HCT116 (cell line): ENCODE measurements at regions not wholly inside any gene's neighbourhood (a gene's known extent, or its start where the extent isn't known, plus 50 kb on each side); places are given as distances from the start of the nearest gene placed in this dataset.

Experiments used
- ATAC-seq: fragments of 200-7000 bp; cut with Tn5 transposase; 2 replicates; pipeline ENCODE4 v1.9.1; 2020; ENCODE audit warnings: mild to moderate bottlenecking, moderate library complexity
- BruUV-seq: library from RNA; stranded (reverse); fragments of 400-500 nt; replicated peaks from 2 replicates; lab custom pipeline; 2021; lab: Mats Ljungman, UMichigan
- CTCF ChIA-PET: fragments of 300-600 bp; sonication (Branson Sonifier 250); formaldehyde crosslinking; loops from one replicate; lab custom pipeline; 2021; ENCODE audit warnings: antibody characterized with exemption; lab: Charles Lee
- POLR2A ChIA-PET: fragments of 300-600, 350-600 bp; sonication (Branson Sonifier 250); formaldehyde crosslinking; loops from one replicate; lab custom pipeline; 2021; ENCODE audit warnings: antibody characterized with exemption; lab: Charles Lee
- RAD21 ChIA-PET, 2 experiments: fragments of 300-600 bp; sonication (Branson Sonifier 250); formaldehyde crosslinking; loops; one replicate each; lab custom pipeline; 2023; ENCODE audit warnings: low total read pairs in 2 of 2; ENCODE audit not compliant: uncharacterized antibody in 2 of 2, unreplicated experiment in 2 of 2, low non-redundant PET in 1 of 2; lab: Charles Lee
- DNase-seq: peaks from one replicate; pipeline ENCODE4 v3.0.0-alpha.2; 2010; ENCODE audit warnings: low read depth, low spot score
- H2AFZ ChIP-seq: fragments of 200-600 bp; shearing (Covaris generic), sonication (generic); 2 replicates; pipeline ENCODE4 v1.6.1; 2017; ENCODE audit warnings: low read depth, mixed run types, mixed read lengths, antibody characterized with exemption, low read length; ENCODE audit not compliant: poor library complexity, severe bottlenecking
- H3K27ac ChIP-seq: 2 replicates; pipeline ENCODE4 v1.5.1; 2012; ENCODE audit warnings: low read depth, low read length
- H3K27me3 ChIP-seq: fragments of 200-600 bp; sonication (generic); 2 replicates; pipeline ENCODE4 v1.6.1; 2016; ENCODE audit warnings: mixed run types, low read length, mixed read lengths; ENCODE audit not compliant: insufficient read depth
- H3K36me3 ChIP-seq, 2 experiments: fragments of 200-500 bp in 1 of 2; fragments of 200-600 bp in 1 of 2; sonication (Bioruptor generic) in 1 of 2; sonication (generic) in 1 of 2; 2 replicates each; pipeline versions ENCODE4 v1.5.1 to v1.6.1; 2014 to 2016; ENCODE audit warnings: low read length in 2 of 2, inconsistent platforms in 1 of 2, mixed read lengths in 1 of 2, mixed run types in 1 of 2; ENCODE audit not compliant: insufficient read depth in 2 of 2, control insufficient read depth in 1 of 2
- H3K4me1 ChIP-seq, 2 experiments: fragments of 200-600 bp in 1 of 2; sonication (generic) in 1 of 2; 2 replicates each; pipeline versions ENCODE4 v1.5.1 to v1.6.1; 2012 to 2017; ENCODE audit warnings: low read length in 2 of 2, inconsistent platforms in 1 of 2, mild to moderate bottlenecking in 1 of 2, mixed read lengths in 1 of 2, mixed run types in 1 of 2, moderate library complexity in 1 of 2; ENCODE audit not compliant: insufficient read depth in 2 of 2, control insufficient read depth in 1 of 2
- H3K4me2 ChIP-seq: fragments of 200-600 bp; sonication (generic); 2 replicates; pipeline ENCODE4 v1.6.1; 2017; ENCODE audit warnings: mixed run types, low read length, mixed read lengths
- H3K4me3 ChIP-seq, 2 experiments: fragments of 200-600 bp in 1 of 2; sonication (generic) in 1 of 2; replicated peaks in 1 of 2; 2 replicates each; pipeline ENCODE4 v1.5.1; 2011 to 2016; ENCODE audit warnings: low read length in 2 of 2, control low read depth in 1 of 2, low read depth in 1 of 2, mild to moderate bottlenecking in 1 of 2, mixed read lengths in 1 of 2, mixed run types in 1 of 2
- H3K79me2 ChIP-seq: fragments of 200-600 bp; sonication (generic); 2 replicates; pipeline ENCODE4 v1.6.1; 2017; ENCODE audit warnings: mild to moderate bottlenecking, mixed run types, low read length, moderate library complexity, mixed read lengths; ENCODE audit not compliant: insufficient read depth
- H3K9ac ChIP-seq: fragments of 200-600 bp; sonication (generic); 2 replicates; pipeline ENCODE4 v1.6.1; 2016; ENCODE audit warnings: low read length, mixed read lengths
- H3K9me2 ChIP-seq: fragments of 200-600 bp; sonication (generic), shearing (Covaris generic); 2 replicates; pipeline ENCODE4 v1.6.1; 2017; ENCODE audit warnings: mixed run types, mild to moderate bottlenecking, moderate library complexity; ENCODE audit not compliant: insufficient read depth
- H3K9me3 ChIP-seq, 2 experiments: fragments of 200-500 bp in 1 of 2; fragments of 200-600 bp in 1 of 2; sonication (Bioruptor generic) in 1 of 2; sonication (generic) in 1 of 2; 2 replicates each; pipeline ENCODE4 v1.6.1; 2014 to 2017; ENCODE audit warnings: low read length in 2 of 2, mixed read lengths in 2 of 2, inconsistent platforms in 1 of 2, low read depth in 1 of 2, mild to moderate bottlenecking in 1 of 2, mixed run types in 1 of 2, moderate library complexity in 1 of 2; ENCODE audit not compliant: control insufficient read depth in 1 of 2, insufficient read depth in 1 of 2
- H4K20me1 ChIP-seq: fragments of 200-600 bp; sonication (generic), shearing (Covaris generic); 2 replicates; pipeline ENCODE4 v1.6.1; 2017; ENCODE audit warnings: mixed run types, mild to moderate bottlenecking, moderate library complexity; ENCODE audit not compliant: insufficient read depth
- CEBPB ChIP-seq: IDR thresholded peaks from 2 replicates; pipeline ENCODE4 v1.6.1; 2012; ENCODE audit warnings: low read depth
- EGR1 ChIP-seq: IDR thresholded peaks from 2 replicates; pipeline ENCODE4 v1.6.1; 2012; ENCODE audit warnings: low read depth
- ELF1 ChIP-seq: IDR thresholded peaks from 2 replicates; pipeline ENCODE4 v1.6.1; 2012; ENCODE audit warnings: low read depth, borderline replicate concordance
- EZH2 ChIP-seq: fragments of 200-600 bp; sonication (generic); IDR thresholded peaks from 2 replicates; pipeline ENCODE4 v1.6.1; 2017; ENCODE audit warnings: antibody characterized with exemption, mixed run types
- FOSL1 ChIP-seq: IDR thresholded peaks from 2 replicates; pipeline ENCODE4 v1.6.1; 2012; ENCODE audit warnings: low read depth
- JUND ChIP-seq: IDR thresholded peaks from 2 replicates; pipeline ENCODE4 v1.6.1; 2012
- POLR2A ChIP-seq: IDR thresholded peaks from 2 replicates; pipeline ENCODE4 v1.7.0; 2011; ENCODE audit warnings: borderline replicate concordance; ENCODE audit not compliant: insufficient read depth, insufficient read length; ENCODE audit errors: extremely low read depth
- POLR2AphosphoS5 ChIP-seq: IDR thresholded peaks from 2 replicates; pipeline ENCODE4 v1.6.1; 2011; ENCODE audit warnings: mild to moderate bottlenecking, low read depth, low read length, moderate library complexity
- SIN3A ChIP-seq: IDR thresholded peaks from 2 replicates; pipeline ENCODE4 v1.6.1; 2012; ENCODE audit warnings: low read depth
- SP1 ChIP-seq: IDR thresholded peaks from 2 replicates; pipeline ENCODE4 v1.6.1; 2012; ENCODE audit warnings: low read depth
- SRF ChIP-seq: IDR thresholded peaks from 2 replicates; pipeline ENCODE4 v1.6.1; 2012; ENCODE audit warnings: low read depth
- TCF7L2 ChIP-seq: IDR thresholded peaks from 2 replicates; pipeline ENCODE4 v1.7.0; 2011; ENCODE audit warnings: borderline replicate concordance, inconsistent platforms; ENCODE audit not compliant: insufficient read depth, insufficient read length; ENCODE audit errors: extremely low read depth
- YY1 ChIP-seq: IDR thresholded peaks from 2 replicates; pipeline ENCODE4 v1.6.1; 2011; ENCODE audit warnings: low read length, low read depth, moderate library complexity, mild to moderate bottlenecking; ENCODE audit not compliant: insufficient replicate concordance; ENCODE audit errors: extremely low read depth
- ZNF274 ChIP-seq: fragments of 200-500 bp; sonication (Bioruptor generic); IDR thresholded peaks from 2 replicates; pipeline ENCODE4 v1.6.1; 2014; ENCODE audit warnings: mild to moderate bottlenecking, low read depth, low read length, inconsistent platforms
- intact Hi-C: fragments of 100-400 bp; cut with micrococcal nuclease; formaldehyde crosslinking; loops from 2 replicates; pipeline ENCODE4 v1.10.0; 2022
- TF ChIP-seq, protein P1 (sequence below): IDR thresholded peaks from 2 replicates; pipeline ENCODE4 v1.6.1; 2012
- TF ChIP-seq, protein P2 (sequence below): IDR thresholded peaks from 2 replicates; pipeline ENCODE4 v1.6.1; 2012; ENCODE audit warnings: low read depth
- TF ChIP-seq, protein P3 (sequence below): IDR thresholded peaks from 2 replicates; pipeline ENCODE4 v1.6.1; 2011; ENCODE audit warnings: mild to moderate bottlenecking, low read length, moderate library complexity; ENCODE audit not compliant: insufficient replicate concordance; ENCODE audit errors: extremely low read depth
- TF ChIP-seq, protein P4 (sequence below): IDR thresholded peaks from 2 replicates; pipeline ENCODE4 v1.6.1; 2012

DNA sequence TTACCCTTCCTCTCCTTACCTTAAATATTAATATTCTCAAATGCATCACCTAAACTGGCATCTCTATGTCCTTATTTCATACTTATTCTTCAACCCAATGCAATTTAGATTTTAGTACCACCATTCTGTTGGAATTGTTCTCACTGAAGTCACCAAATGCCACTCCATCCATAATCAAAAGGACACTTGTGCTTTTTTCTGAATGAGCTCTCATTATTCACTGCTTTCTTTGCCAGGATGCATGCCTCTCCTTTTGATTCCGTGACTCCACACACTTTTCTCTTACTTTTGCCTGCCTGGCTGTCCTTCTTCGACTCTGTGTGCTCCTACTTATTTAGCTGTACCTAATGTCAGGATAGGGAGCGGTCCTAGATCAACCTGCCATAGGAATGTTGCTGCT is 633.1 kb upstream of the BOD1L1 start:
- H3K9ac ChIP-seq, result no peak overlapping the region
- BruUV-seq, result no TSS peak
- H3K79me2 ChIP-seq, result no peaks in the 10 kb centered on the region
- no peak overlapping the region for H3K4me3 ChIP-seq
- TF ChIP-seq SRF, result no peak
- TF ChIP-seq EGR1, result no peak
- no peak for TF ChIP-seq JUND
- TF ChIP-seq FOSL1, result no peak
- TF ChIP-seq YY1, result no peak
- TF ChIP-seq EZH2, result no peak
- TF ChIP-seq CEBPB, result no peak
- no peak for TF ChIP-seq ZNF274
- no peak for TF ChIP-seq SIN3A
- TF ChIP-seq, protein P1, sequence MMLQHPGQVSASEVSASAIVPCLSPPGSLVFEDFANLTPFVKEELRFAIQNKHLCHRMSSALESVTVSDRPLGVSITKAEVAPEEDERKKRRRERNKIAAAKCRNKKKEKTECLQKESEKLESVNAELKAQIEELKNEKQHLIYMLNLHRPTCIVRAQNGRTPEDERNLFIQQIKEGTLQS, result no peak
- TF ChIP-seq SP1, result no peak
- H2AFZ ChIP-seq, result no peak overlapping the region
- RAD21 ChIA-PET, result no interaction called here
- no peak for ATAC-seq
- no peak overlapping the region for H3K27ac ChIP-seq
- intact Hi-C loops, result no loop called here
- CTCF ChIA-PET, result no interaction called here
- no peaks in the 10 kb centered on the region for H3K27me3 ChIP-seq
- DNase-seq, result no peak
- H3K36me3 ChIP-seq, result no peaks in the 10 kb centered on the region
- no peaks in the 10 kb centered on the region for H4K20me1 ChIP-seq
- POLR2A ChIA-PET, result no interaction called here
- no peaks in the 10 kb centered on the region for H3K4me1 ChIP-seq
- H3K4me2 ChIP-seq, result no peak overlapping the region
- H3K9me2 ChIP-seq, result no peaks in the 10 kb centered on the region
- H3K9me3 ChIP-seq, result peaks cover 0 to 17% of the 10 kb centered on the region in 2 experiments; a peak in 1 of 4 replicates

DNA sequence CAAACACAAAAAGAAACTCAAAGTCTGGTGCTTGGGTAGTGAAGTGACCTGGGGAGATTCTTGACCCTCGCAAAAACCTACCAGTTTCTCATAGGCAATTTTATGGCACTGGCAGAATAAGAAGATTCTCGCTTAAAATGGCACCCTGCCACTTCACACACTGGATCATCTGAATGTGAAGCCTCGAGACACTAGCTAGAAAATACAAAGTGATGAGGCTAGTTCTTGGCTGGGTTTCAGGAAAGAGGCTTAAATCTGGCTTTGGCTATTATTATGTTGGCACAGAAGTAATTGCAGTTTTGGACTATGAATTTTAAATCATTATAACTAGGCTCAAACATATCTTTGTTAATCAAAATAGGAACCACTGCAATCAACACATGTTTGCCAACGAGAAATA is 634.7 kb upstream of the BOD1L1 start:
- POLR2A ChIA-PET, result no interaction called here
- TF ChIP-seq ELF1, result no peak
- no peak for TF ChIP-seq EGR1
- TF ChIP-seq, protein P2, sequence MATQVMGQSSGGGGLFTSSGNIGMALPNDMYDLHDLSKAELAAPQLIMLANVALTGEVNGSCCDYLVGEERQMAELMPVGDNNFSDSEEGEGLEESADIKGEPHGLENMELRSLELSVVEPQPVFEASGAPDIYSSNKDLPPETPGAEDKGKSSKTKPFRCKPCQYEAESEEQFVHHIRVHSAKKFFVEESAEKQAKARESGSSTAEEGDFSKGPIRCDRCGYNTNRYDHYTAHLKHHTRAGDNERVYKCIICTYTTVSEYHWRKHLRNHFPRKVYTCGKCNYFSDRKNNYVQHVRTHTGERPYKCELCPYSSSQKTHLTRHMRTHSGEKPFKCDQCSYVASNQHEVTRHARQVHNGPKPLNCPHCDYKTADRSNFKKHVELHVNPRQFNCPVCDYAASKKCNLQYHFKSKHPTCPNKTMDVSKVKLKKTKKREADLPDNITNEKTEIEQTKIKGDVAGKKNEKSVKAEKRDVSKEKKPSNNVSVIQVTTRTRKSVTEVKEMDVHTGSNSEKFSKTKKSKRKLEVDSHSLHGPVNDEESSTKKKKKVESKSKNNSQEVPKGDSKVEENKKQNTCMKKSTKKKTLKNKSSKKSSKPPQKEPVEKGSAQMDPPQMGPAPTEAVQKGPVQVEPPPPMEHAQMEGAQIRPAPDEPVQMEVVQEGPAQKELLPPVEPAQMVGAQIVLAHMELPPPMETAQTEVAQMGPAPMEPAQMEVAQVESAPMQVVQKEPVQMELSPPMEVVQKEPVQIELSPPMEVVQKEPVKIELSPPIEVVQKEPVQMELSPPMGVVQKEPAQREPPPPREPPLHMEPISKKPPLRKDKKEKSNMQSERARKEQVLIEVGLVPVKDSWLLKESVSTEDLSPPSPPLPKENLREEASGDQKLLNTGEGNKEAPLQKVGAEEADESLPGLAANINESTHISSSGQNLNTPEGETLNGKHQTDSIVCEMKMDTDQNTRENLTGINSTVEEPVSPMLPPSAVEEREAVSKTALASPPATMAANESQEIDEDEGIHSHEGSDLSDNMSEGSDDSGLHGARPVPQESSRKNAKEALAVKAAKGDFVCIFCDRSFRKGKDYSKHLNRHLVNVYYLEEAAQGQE, result no peak
- TF ChIP-seq POLR2A, result no peak
- TF ChIP-seq TCF7L2, result no peak
- TF ChIP-seq POLR2AphosphoS5, result no peak
- TF ChIP-seq, protein P3, sequence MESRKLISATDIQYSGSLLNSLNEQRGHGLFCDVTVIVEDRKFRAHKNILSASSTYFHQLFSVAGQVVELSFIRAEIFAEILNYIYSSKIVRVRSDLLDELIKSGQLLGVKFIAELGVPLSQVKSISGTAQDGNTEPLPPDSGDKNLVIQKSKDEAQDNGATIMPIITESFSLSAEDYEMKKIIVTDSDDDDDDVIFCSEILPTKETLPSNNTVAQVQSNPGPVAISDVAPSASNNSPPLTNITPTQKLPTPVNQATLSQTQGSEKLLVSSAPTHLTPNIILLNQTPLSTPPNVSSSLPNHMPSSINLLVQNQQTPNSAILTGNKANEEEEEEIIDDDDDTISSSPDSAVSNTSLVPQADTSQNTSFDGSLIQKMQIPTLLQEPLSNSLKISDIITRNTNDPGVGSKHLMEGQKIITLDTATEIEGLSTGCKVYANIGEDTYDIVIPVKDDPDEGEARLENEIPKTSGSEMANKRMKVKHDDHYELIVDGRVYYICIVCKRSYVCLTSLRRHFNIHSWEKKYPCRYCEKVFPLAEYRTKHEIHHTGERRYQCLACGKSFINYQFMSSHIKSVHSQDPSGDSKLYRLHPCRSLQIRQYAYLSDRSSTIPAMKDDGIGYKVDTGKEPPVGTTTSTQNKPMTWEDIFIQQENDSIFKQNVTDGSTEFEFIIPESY, result no peak
- no peak for TF ChIP-seq JUND
- TF ChIP-seq, protein P4, sequence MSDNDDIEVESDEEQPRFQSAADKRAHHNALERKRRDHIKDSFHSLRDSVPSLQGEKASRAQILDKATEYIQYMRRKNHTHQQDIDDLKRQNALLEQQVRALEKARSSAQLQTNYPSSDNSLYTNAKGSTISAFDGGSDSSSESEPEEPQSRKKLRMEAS, result no peak

More for the DNA sequence above, 634.7 kb upstream of the BOD1L1 start:
- DNase-seq (no peak), ATAC-seq (no peak)
- H3K4me3 ChIP-seq, result no peak overlapping the region
- H3K9me3 ChIP-seq, result peaks cover 0 to 21% of the 10 kb centered on the region in 2 experiments; a peak in 2 of 4 replicates
- ChIA-PET CTCF (no interaction called here), RAD21 (no interaction called here)
- no peaks in the 10 kb centered on the region for H3K9me2 ChIP-seq
- H3K27ac ChIP-seq, result no peak overlapping the region
- H3K27me3 ChIP-seq, result no peaks in the 10 kb centered on the region
- no peaks in the 10 kb centered on the region for H3K4me1 ChIP-seq
- BruUV-seq, result no TSS peak
- H2AFZ ChIP-seq, result no peak overlapping the region
- intact Hi-C loops, result no loop called here
- H3K9ac ChIP-seq, result no peak overlapping the region
- H3K36me3 ChIP-seq, result no peaks in the 10 kb centered on the region
- no peaks in the 10 kb centered on the region for H3K79me2 ChIP-seq
- H4K20me1 ChIP-seq, result no peaks in the 10 kb centered on the region
- no peak overlapping the region for H3K4me2 ChIP-seq
